Left ventricle myocardium inferior (tissue), 1 donor: ENCODE measurements at regions not wholly inside any gene's neighbourhood (a gene's known extent, or its start where the extent isn't known, plus 50 kb on each side); places are given as distances from the start of the nearest gene placed in this dataset.

Experiments used
- DNase-seq: peaks from one replicate; pipeline ENCODE4 v3.0.0-alpha.2; 2020
- H3K27ac ChIP-seq: fragments of 200-600 bp; replicated peaks from 2 replicates; pipeline ENCODE4 v1.8.0; 2021
- H3K27me3 ChIP-seq: fragments of 200-600 bp; 2 replicates; pipeline ENCODE4 v1.8.0; 2021; ENCODE audit warnings: low read depth
- H3K36me3 ChIP-seq: fragments of 200-600 bp; 2 replicates; pipeline ENCODE4 v1.8.0; 2021
- H3K4me1 ChIP-seq: fragments of 200-600 bp; 2 replicates; pipeline ENCODE4 v1.8.0; 2021
- H3K4me3 ChIP-seq: fragments of 200-600 bp; 2 replicates; pipeline ENCODE4 v1.8.0; 2021; ENCODE audit warnings: mild to moderate bottlenecking, moderate library complexity
- H3K9me3 ChIP-seq: fragments of 200-600 bp; replicated peaks from 2 replicates; pipeline ENCODE4 v1.8.0; 2021
- intact Hi-C: fragments of 100-400 bp; cut with micrococcal nuclease; formaldehyde crosslinking; loops from one replicate; pipeline ENCODE4 v1.11.0; 2022
- TF ChIP-seq, protein P1 (sequence below): fragments of 200-600 bp; IDR thresholded peaks from 2 replicates; pipeline ENCODE4 v1.8.0; 2021; ENCODE audit warnings: antibody characterized with exemption, mild to moderate bottlenecking, borderline replicate concordance
- donor health status: DM: no; HTN: yes; CAD: no; lungs with severe emphysema.

DNA sequence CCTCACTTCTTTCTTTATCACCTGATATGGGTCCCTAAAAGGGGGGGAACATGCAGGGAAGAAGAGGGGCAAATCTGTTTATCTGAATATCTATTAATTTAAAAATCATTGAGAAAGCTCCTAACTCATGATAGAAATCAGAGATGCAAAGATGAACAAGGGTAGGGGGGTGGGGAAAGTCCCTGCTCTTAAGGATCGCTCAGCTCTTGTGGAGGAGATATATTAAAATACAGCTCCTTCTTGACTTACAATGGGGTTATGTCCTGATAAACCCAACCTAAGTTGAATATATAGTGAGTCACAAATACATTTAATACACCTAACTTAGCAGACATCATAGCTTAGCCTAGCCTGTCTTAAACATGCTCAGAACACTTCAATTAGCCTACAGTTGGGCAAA lies 237.5 kb downstream of the MAF start:
- Histone ChIP-seq H3K4me1 (no peaks in the 10 kb centered on the region), H3K4me3 (no peak overlapping the region), H3K36me3 (no peaks in the 10 kb centered on the region), H3K9me3 (peaks cover 18% of the 10 kb centered on the region), H3K27me3 (peaks cover 5% of the 10 kb centered on the region), H3K27ac (no peak overlapping the region)
- intact Hi-C loops, result no loop called here
- TF ChIP-seq, protein P1, sequence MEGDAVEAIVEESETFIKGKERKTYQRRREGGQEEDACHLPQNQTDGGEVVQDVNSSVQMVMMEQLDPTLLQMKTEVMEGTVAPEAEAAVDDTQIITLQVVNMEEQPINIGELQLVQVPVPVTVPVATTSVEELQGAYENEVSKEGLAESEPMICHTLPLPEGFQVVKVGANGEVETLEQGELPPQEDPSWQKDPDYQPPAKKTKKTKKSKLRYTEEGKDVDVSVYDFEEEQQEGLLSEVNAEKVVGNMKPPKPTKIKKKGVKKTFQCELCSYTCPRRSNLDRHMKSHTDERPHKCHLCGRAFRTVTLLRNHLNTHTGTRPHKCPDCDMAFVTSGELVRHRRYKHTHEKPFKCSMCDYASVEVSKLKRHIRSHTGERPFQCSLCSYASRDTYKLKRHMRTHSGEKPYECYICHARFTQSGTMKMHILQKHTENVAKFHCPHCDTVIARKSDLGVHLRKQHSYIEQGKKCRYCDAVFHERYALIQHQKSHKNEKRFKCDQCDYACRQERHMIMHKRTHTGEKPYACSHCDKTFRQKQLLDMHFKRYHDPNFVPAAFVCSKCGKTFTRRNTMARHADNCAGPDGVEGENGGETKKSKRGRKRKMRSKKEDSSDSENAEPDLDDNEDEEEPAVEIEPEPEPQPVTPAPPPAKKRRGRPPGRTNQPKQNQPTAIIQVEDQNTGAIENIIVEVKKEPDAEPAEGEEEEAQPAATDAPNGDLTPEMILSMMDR, result no peak
- DNase-seq, result no peak

DNA sequence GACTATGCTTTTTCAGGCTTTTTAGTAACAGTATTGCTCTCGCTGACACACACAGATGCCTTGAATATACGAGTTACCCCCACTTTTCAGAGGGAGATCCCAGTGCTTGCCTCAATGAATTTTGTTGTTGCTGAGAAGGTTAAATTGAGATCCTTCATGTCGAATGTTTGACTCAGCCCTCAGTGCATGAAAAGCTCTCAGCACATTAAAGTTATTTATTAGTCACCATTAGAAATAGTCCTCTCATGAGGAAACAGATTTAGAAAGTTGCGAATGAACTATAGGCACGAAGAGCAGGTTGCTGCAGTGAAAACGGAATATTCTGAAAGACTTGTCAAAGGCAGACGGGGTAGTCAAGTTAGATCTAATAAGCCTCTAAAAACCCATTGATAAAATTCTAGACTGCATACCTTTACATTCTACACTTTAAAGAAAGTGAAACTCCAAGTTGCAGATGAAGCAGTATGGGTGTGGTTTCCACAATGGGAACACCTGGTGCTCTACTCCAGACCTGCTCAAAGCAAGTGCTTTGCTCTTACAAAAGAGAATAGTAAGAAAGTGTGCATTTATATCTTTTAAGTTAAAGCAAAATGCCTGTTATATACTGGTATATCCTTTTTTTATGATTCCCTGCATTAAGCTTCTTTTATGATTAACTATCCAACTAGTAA lies 238.1 kb downstream of the MAF start:
- Histone ChIP-seq H3K4me3 (no peak overlapping the region), H3K9me3 (peaks cover 18% of the 10 kb centered on the region), H3K27ac (no peak overlapping the region), H3K36me3 (no peaks in the 10 kb centered on the region), H3K4me1 (no peaks in the 10 kb centered on the region), H3K27me3 (peaks cover 5% of the 10 kb centered on the region)
- no peak for DNase-seq
- intact Hi-C loops, result no loop called here
- TF ChIP-seq, protein P1, result no peak

DNA sequence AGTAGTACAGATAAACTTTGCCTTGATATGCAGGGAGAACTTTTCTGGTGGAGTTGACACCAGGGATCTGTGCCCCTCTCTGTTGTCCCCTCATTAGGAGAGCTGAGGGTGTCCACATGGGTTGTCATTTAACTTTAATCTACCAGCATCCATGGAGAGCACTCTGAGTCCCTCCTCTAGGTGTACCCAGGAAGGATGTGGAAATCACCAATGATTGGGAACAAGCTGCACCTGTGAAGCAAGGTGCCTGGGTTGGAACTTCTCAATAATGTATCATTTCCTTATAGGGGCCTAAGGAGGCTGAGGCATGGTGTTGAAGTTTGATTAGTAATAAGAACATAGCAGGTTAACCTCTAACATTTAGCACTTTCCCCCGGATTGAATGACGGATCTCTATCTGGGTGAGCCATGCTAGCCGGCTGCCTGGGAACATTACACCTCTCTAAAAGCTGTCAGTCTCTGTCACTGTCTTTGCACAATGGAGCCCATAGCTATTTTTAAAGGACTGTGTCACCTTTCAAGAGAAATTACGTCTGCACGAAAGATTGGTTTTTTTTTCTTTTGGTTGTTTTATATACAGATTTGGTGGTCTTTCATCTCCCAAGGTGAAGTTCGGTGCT lies 239.3 kb downstream of the MAF start:
- Histone ChIP-seq H3K27ac (no peak overlapping the region), H3K4me1 (no peaks in the 10 kb centered on the region), H3K4me3 (no peak overlapping the region), H3K27me3 (peaks cover 5% of the 10 kb centered on the region), H3K9me3 (peaks cover 10% of the 10 kb centered on the region), H3K36me3 (no peaks in the 10 kb centered on the region)
- TF ChIP-seq, protein P1, result no peak
- no peak for DNase-seq
- intact Hi-C loops, result no loop called here

DNA sequence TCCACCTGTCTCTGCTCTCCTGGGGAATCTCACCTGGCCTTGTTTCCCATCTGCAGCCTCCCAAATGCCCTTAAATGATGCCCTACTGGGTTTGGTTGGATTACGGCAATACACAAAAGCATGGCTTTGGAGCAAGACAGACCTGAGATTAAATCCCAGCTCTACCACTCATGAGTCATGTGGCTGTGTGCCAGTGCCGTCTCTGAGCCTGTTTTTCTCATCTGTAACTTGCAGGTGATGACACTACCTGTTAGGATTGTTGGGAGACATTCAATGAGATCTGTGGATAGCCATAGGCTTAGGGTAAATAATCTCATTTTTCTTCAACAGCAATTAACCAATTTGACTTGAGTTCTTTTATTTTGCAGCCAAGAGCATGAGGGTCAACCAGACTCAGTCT lies 240.3 kb downstream of the MAF start:
- H3K9me3 ChIP-seq, result peaks cover 10% of the 10 kb centered on the region
- no peak overlapping the region for H3K27ac ChIP-seq
- no peaks in the 10 kb centered on the region for H3K36me3 ChIP-seq
- intact Hi-C loops, result no loop called here
- H3K4me3 ChIP-seq, result no peak overlapping the region
- H3K27me3 ChIP-seq, result peaks cover 5% of the 10 kb centered on the region
- TF ChIP-seq, protein P1, result no peak
- DNase-seq, result no peak
- peaks cover 2% of the 10 kb centered on the region for H3K4me1 ChIP-seq

DNA sequence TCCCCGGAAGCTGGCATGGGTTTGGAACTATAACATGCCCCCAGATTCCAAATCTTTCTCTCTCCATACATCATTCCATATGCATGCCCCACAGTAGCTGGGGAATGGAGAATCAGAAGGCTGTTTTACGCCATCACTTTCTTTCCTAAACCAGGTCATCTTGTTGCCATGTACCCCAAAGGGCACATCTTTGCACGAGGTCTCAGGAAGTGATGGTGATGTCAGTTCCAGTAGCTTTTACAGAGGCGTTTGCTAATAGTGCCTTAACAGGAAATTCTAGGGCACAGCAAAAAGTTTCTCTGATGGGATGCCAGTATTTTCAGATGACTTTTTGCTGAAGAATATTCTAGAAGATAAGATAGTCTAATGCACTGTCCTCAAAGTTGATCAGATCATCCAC lies 241.5 kb downstream of the MAF start:
- no peak overlapping the region for H3K27ac ChIP-seq
- TF ChIP-seq, protein P1, result no peak
- intact Hi-C loops, result no loop called here
- H3K27me3 ChIP-seq, result peaks cover 5% of the 10 kb centered on the region
- H3K9me3 ChIP-seq, result peaks cover 10% of the 10 kb centered on the region
- H3K4me1 ChIP-seq, result peaks cover 11% of the 10 kb centered on the region
- H3K36me3 ChIP-seq, result no peaks in the 10 kb centered on the region
- DNase-seq, result no peak
- H3K4me3 ChIP-seq, result no peak overlapping the region
